Gastroesophageal sphincter (tissue), 3 donors: ENCODE measurements at regions not wholly inside any gene's neighbourhood (a gene's known extent, or its start where the extent isn't known, plus 50 kb on each side); places are given as distances from the start of the nearest gene placed in this dataset.

Experiments used
- EP300 ChIP-seq: sonication (generic); formaldehyde crosslinking; IDR thresholded peaks from one replicate; pipeline ENCODE4 v1.6.1; 2017; ENCODE audit warnings: antibody characterized with exemption, mild to moderate bottlenecking
- POLR2A ChIP-seq, 2 donors: fragments of 450-650 bp; IDR thresholded peaks; one replicate each; pipeline ENCODE4 v1.6.1; 2017; ENCODE audit warnings: antibody characterized with exemption in 2 of 2, mild to moderate bottlenecking in 2 of 2, moderate library complexity in 1 of 2
- TF ChIP-seq, protein P1 (sequence below), 4 experiments: fragments of 200-600 bp in 2 of 4; fragments of 450-650 bp in 2 of 4; sonication (generic) in 1 of 4; IDR thresholded peaks; one replicate each; pipeline ENCODE4 v1.5.1; 2017 to 2019; ENCODE audit warnings: antibody characterized with exemption in 4 of 4, mild to moderate bottlenecking in 2 of 4, moderate library complexity in 2 of 4

DNA sequence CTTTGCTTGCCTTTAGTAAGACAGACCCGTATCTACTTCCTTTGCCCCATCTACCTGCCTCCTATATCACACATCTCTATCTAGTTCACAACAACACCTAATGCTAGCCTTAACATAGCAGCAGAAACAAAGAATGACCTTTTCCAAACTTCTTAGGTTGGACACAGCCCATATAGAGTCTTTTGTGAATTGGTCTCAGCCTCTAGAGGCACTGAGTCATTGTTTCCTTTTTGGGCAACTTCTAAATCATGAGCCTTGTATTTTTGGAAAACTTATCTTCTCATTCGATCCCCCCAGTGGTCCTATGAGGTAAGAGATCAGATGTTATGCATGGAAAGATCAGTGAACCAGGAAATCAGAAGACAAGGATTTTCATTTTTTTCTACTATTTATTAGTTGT lies 679.4 kb upstream of the USP24 start:
- TF ChIP-seq, protein P1, sequence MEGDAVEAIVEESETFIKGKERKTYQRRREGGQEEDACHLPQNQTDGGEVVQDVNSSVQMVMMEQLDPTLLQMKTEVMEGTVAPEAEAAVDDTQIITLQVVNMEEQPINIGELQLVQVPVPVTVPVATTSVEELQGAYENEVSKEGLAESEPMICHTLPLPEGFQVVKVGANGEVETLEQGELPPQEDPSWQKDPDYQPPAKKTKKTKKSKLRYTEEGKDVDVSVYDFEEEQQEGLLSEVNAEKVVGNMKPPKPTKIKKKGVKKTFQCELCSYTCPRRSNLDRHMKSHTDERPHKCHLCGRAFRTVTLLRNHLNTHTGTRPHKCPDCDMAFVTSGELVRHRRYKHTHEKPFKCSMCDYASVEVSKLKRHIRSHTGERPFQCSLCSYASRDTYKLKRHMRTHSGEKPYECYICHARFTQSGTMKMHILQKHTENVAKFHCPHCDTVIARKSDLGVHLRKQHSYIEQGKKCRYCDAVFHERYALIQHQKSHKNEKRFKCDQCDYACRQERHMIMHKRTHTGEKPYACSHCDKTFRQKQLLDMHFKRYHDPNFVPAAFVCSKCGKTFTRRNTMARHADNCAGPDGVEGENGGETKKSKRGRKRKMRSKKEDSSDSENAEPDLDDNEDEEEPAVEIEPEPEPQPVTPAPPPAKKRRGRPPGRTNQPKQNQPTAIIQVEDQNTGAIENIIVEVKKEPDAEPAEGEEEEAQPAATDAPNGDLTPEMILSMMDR (IDR thresholded peaks at IDR 0.05) = no peak
- TF ChIP-seq POLR2A (IDR thresholded peaks at IDR 0.05) (no peak), EP300 (no peak)
